ENCODE measurements at regions not wholly inside any gene's neighbourhood (a gene's known extent, or its start where the extent isn't known, plus 50 kb on each side); places are given as distances from the start of the nearest gene placed in this dataset.
"Not testable (repeated sequence)": the region's sequence is repeated elsewhere in the genome, so short reads cannot be mapped to it uniquely, and the experiment has no call there.

DNA sequence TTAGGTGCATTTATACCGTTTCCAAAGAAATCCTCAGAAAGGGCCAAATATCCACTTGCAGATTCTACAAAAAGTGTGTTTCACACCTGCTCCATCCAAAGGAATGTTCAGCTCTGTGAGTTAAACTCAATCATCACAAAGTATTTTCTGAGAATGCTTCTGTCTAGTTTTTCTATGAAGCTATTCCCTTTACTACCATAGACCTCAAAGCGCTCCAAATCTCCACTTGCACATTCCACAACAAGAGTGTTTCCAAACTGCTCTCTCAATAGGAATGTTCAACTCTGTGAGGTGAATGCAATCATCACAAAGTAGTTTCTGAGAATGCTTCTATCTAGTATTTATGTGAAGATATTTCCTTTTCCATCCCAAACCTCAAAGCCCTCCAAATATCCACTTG is 412.7 kb upstream of the WSB1 start:
- DNase-seq: not testable (repeated sequence)

DNA sequence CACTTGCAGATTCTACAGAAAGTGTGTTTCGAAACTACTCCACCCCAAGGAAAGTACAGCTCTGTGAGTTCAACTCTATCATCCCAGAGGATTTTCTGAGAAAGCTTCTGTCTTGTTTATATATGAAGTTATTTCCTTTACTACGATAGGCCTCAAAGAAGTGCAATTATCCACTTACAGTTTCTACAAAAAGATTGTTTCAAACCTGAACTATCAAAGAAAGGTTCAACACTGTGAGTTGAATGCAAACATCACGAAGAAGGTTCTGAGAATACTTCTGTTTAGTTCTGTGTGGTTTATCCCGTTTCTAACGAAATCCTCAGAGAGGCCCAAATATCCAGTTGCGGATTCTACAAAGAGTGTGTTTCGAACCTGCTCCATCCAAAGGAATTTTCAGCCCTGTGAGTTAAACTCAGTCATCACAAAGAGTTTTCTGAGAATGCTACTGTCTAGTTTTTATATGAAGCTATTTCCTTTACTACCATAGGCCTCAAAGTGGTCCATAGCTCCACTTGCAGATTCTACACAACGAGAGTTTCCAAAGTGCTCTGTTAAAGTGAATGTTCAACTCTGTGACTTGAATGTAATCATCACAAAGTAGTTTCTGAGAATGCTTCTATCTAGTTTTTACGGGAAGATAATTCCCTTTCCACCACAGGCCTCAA is 411.7 kb upstream of the WSB1 start:
- not testable (repeated sequence) for DNase-seq

DNA sequence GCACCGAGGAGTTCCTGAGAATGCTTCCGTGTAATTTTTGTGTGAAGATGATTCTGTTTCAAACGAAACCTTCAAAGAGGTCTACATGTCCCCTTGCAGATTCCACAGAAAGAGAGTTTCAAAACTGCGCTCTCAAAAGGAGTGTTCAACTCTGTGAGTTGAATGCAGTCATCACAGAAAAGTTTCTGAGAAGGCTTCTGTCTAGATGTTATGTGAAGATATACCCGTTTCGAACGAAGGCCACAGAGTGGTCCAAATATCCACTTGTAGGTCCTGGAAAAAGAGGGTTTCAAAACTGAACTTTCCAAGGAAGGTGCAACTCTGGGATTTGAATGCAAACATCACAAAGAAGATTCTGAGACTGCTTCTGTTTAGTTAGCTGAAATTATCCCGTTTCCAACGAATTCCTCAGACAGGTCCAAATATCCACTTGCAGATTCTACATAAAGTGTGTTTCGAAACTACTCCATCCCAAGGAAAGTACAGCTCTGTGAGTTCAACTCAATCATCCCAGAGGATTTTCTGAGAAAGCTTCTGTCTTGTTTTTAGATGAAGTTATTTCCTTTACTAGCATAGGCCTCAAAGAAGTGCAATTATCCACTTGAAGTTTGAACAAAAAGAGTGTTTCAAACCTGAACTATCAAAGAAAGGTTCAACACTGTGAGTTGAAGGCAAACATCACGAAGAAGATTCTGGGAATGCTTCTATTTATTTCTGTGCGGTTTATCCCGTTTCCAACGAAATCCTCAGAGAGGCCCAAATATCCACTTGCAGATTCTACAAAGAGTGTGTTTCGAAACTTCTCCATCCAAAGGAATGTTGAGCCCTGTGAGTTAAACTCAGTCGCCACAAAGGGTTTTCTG is 409.8 kb upstream of the WSB1 start:
- not testable (repeated sequence) for DNase-seq

DNA sequence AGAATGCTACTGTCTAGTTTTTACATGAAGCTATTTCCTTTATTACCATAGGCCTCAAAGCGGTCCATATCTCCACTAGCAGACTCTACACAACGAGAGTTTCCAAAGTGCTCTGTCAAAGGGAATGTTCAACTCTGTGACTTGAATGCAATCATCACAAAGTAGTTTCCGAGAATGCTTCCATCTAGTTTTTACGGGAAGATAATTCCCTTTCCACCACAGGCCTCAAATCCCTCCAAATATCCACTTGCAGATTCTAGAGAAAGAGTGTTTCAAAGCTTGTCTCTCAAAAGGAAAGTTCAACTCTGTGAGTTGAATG is 409.2 kb upstream of the WSB1 start:
- DNase-seq: not testable (repeated sequence)

DNA sequence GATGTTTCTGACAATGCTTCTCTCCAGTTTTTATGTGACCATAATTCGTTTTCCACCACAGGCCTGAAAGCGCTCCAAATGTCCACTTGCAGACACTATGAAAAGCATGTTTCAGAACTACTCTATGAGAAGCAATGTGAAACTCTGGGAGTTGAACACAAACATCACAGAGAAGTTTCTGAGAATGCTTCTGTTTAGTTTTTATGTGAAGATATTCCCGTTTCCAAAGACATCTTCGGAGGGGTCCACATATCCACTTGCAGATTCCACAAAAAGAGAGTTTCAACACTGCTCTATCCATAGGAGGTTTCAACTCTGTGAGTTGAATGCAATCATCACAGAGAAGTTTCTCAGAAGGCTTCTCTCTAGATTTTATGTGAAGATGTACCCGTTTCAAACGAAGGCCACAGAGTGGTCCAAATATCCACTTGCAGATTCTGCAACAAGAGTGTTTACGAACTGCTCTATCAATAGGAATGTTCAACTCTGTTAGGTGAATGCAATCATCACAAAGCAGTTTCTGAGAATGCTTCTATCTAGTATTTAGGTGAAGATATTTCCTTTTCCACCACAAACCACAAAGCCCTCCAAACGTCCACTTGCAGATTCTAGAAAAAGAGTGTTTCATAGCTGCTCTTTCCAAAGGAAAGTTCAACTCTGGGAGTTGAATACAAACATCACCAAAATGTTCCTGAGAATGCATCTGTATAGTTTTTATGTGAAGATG is 408.5 kb upstream of the WSB1 start:
- peak; percentile 2 for DNase-seq
